ENCODE measurements at regions not wholly inside any gene's neighbourhood (a gene's known extent, or its start where the extent isn't known, plus 50 kb on each side); places are given as distances from the start of the nearest gene placed in this dataset.
A peak's percentile ranks its signal among the peaks of the same experiment; 100 is the strongest.

GRCh38 chr5:26669523-26669922 is 368.9 kb downstream of the CDH9 start:
- no peak for DNase-seq

DNA sequence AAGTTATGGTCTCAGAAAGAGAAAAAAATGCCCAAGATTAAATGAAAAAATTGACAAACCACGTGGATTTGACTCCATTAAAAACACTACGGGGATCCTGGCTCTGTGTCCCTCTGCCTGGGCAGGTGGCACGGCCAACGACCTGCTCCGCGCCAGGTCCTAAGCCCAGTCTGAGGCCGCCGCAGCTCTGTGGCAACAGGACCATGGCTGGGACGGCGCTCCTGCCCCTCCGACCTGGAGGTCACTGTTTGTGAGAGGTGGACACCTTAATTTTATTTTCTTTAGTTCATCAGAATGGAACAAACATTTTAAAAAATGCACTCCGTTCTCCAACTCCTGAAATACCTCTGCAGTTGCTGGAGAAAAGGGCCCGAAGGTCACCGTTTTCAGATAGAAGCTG is 369.4 kb downstream of the CDH9 start:
- no peak for DNase-seq

- no peak for DNase-seq
These were observed 372.0 kb downstream of the CDH9 start for GRCh38 chr5:26666371-26666770.

DNA sequence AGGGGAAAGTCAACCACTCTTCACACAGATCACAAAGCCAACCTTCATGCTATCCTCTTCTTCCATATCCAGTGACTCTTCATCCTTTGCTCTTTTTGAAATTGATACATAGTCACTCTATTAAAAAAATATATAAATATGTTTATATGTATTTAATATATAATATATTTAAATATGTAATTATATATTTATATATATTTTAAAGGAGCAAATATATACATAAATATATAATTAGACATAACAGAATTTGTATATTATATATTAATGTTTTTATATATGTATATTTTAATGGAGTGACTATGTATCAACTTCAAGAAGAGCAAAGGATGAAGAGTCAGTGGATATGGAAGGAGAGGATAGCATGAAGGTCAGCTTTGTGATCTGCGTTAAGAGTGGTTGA is 374.9 kb downstream of the CDH9 start:
- no peak for DNase-seq

GRCh38 chr5:26662806-26663360 is 375.5 kb downstream of the CDH9 start:
- no peak for DNase-seq

DNA sequence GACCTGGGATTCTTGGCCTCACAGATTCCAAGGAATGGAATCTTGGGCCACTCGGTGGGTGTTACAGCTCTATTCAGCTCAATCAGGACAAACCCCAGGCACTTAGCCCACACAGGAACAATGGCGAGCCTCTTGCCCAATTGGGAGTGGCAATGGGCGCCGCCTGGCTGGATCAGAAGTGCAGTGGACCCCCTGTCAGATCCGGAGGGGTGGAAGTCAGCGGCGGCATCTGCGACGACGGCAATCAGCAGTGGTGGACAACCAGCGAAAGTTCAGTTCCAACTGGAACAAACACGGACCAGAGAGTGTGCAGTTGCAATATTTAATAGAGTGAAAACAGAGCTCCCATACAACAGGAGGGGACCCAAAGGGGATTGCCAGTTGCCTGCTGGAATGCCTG is 378.3 kb downstream of the CDH9 start:
- DNase-seq = no peak

DNA sequence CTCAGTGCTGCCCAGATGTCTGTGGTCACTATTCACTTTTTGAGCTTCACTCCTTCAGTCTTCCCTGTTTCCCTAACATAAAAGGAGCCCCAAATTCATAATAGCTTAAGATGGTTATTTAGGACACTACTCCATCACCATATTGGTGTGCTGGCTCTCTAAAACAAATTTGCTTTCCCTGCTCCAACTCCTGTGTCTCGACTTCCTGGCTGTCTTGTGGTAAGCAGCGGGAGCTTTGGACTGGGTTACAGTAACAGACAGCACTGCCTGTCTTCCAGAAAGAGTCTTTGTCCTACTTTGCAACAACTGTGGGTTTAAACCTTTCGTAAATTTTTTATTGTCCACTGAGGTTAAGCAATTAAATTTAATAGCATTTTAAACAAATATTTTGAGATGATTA is 389.4 kb downstream of the CDH9 start:
- DNase-seq = no peak

DNA sequence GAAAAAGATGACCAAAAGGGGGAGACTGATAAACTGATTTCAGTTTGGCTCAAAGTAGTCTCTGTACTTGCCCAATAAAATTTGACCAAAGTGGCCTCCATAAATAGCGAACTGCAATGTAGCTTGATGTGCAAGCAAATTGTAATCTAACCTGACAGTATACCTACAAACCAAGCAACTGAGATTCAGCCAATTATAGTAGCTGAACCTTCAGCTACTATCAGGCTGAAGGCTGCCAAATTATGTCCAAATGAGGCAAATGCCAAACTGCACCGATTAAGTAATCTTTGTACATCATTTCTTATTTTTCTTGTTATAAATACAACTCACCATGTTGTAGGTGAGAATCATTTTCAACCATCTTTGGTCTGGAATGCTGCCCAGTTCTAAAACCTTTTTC is 390.6 kb downstream of the CDH9 start:
- DNase-seq = no peak

- DNase-seq = no peak
These were observed 392.7 kb downstream of the CDH9 start for GRCh38 chr5:26645659-26646058.

GRCh38 chr5:26641492-26641891 is 396.9 kb downstream of the CDH9 start:
- no peak for DNase-seq

DNA sequence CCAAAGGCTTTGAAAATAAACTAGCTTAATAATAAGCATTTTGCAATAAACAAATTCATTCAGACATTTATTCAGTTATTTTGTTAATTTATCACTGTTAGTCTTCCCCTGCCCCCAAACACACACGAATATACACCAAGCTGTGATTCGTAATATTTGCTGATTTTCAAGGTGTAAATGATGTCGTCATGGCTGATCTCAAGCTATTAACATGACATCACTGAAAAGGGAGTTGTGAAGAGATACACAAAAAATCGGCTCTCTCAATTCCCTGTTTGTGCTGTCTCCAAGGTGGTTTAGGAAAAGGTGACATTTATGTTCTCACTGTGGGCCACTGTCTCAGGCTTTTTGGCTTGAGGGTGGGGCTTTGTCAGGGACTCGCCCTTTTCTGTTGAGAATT is 413.3 kb downstream of the CDH9 start:
- DNase-seq = no peak

GRCh38 chr5:26622947-26623346 is 415.4 kb downstream of the CDH9 start:
- DNase-seq = no peak

DNA sequence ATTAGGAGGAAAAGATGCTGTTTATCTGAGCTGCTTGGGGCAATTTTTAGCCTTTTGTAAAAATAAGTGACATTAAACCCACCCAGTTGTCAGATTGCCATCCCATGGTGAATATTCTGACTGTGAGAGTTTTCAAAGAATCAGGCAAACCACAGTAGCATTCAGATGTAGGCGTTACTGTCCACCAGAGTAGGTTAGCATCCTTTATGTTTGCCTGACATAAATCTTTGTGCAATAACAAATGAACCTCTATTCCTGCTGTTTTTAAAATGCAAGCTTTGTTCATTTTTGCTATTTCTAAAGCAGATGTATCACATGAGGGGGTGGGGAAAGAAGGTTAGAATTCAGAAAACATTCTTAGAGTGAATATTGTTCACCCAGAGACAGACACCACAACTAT is 427.8 kb downstream of the CDH9 start:
- no peak for DNase-seq

DNA sequence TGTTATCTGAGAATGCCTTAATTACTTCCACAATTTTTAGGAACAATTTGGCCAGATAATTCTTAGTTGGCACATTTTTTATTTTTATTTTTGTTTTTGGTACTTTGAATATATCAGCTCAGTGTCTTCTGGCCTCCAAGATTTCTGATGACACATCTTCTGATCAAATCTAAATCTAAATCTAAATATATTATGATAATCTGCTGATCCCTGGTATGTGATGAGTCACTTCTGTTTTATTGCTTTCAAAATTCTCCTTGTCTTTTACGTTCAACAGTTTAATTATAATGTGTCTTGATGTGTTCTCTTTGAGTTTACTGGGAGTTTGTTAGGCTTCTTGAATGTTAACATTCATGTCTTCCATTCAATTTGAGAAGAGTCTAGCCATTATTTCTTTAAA is 436.8 kb downstream of the CDH9 start:
- no peak for DNase-seq

- no peak for DNase-seq
These were observed 455.9 kb downstream of the CDH9 start for GRCh38 chr5:26582350-26583045.

DNA sequence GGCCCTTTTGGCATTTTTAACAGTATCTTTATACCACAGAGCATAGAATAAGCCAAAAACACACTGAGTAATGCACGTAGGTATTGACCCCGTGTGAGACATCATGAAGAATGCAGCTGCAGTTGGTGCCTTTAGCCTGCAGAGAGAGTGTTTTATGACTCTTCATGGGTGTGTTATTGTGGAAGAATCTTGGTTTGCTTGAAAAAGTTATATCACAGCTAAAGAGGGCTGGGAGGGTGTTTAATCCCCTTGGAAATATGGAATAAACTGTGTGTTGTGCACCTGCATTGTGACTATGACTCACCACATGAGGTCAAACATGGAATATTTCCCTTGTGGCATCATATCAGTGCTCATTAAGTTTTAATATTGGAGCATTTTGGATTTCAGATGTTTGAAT is 458.7 kb downstream of the CDH9 start:
- DNase-seq = no peak

DNA sequence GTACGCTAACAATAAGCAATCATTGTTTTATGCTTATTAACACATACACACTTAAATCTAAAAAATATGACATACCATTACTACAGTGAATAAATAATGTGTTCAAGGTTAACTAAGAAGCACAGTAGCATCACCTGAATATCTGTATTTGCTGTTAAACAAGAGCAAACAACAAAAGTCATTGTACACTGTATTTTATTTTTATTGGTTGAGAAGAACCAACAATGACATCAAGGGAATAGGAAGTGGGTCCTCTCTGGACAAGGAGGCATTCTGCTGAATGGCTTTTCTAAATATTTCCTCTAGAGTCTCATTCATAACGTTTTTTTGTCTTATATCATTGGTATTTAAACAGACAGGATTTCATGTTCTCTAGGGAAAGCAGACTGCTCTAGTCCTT is 460.4 kb downstream of the CDH9 start:
- no peak for DNase-seq

DNA sequence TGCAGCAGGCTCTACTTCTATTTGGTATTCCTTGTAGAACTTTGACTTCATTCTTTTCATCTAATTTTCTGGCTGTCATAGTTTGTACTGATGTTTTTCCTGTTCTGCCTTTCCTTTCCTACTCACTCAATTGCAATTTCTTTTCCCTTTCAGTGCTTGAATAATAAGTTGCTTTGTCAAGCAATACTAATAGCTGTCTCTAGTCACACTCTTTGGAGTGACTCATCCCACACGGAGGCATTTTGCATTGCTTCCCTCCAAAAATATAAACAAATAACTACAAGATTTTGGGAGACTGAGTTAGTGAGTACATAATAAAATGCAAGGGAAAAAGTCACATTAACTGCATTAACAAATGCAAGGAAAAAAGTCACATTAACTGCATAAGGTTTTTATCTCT is 465.9 kb downstream of the CDH9 start:
- DNase-seq = no peak

GRCh38 chr5:26569929-26570258 is 468.5 kb downstream of the CDH9 start:
- DNase-seq = no peak

GRCh38 chr5:26569241-26569928 is 469.0 kb downstream of the CDH9 start:
- no peak for DNase-seq

DNA sequence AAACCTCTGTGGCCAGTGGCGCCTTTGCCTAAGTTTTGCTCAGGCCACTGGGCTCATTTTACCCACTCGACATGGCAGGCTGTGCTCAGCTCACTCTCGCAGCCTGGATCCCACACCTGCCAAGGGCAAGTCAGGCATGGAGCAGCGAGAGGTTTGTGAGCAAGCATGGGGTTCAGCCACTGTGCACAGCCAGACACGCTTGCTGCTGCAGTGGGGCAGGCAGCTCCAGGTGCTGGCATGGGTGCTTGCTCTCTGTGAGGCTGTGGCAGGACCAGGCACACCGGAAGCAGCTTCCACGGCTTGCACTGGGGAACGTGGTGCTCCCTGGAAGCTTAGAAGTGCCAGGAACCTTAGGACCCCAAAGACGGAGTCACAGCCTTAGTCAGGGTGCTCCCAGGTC is 470.1 kb downstream of the CDH9 start:
- no peak for DNase-seq

- no peak for DNase-seq
These were observed 474.4 kb downstream of the CDH9 start for GRCh38 chr5:26563979-26564378.

GRCh38 chr5:26553079-26553478 is 485.3 kb downstream of the CDH9 start:
- peak; percentile 27 for DNase-seq

DNA sequence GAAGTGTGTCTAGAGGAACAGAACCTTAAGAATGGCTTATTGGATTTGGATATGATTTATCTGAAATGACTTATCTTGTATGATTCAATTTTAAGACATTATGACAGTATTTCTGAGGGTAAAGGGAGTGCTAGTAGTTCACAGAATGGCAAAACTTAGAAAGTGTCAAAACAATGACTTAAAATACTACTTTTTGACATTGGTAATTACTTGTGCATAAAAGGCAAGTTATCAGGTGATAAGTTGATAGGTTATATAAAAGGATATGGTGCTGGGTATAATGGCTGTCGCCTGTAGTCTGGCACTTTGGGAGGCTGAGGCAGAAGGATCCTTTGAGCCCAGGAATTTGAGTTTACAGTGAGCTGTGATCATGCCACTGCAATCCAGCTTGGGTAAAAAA is 494.4 kb downstream of the CDH9 start:
- no peak for DNase-seq

GRCh38 chr5:26538226-26538625 is 500.2 kb downstream of the CDH9 start:
- no peak for DNase-seq
